ENCODE measurements at regions not wholly inside any gene's neighbourhood (a gene's known extent, or its start where the extent isn't known, plus 50 kb on each side); places are given as distances from the start of the nearest gene placed in this dataset.

DNA sequence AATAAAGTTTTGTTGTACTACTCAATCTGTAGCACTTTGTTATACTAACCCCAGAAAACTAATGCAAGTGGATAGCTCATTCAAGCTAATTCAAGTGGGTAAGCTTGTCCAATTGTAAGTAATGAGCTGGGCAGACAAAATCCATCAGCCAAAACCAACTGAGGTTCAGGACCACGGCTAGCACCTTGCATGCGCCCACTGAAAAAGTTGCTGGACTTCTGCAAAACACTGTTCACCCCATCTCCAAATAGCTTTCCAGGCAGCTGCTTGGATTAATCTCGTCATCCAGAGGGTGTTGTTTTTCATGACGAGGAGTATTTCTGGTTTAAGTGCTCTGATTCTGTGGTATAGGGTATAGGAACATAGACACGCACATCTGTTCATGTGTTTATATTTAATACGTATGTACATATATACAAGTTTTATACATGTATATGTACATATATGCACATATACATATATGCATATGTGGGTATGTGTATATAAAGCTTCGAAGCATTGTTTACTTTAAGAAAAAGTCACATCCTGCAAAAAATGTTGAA, 307.5 kb downstream of the GALR1 start:
- no peaks in the 10 kb centered on the region for H3K4me1 ChIP-seq
- DNase-seq: no peak
- no peak overlapping the region for H3K27ac ChIP-seq
- intact Hi-C loops (cut with DNase I; ENCODE audit: low total_unique reads): no loop called here
- TF ChIP-seq CTCF (IDR thresholded peaks at IDR 0.05): no peak
- no peaks in the 10 kb centered on the region for H3K36me3 ChIP-seq
- no peaks in the 10 kb centered on the region for H3K27me3 ChIP-seq
- no peaks in the 10 kb centered on the region for H3K9me3 ChIP-seq
- no peak overlapping the region for H3K4me3 ChIP-seq

DNA sequence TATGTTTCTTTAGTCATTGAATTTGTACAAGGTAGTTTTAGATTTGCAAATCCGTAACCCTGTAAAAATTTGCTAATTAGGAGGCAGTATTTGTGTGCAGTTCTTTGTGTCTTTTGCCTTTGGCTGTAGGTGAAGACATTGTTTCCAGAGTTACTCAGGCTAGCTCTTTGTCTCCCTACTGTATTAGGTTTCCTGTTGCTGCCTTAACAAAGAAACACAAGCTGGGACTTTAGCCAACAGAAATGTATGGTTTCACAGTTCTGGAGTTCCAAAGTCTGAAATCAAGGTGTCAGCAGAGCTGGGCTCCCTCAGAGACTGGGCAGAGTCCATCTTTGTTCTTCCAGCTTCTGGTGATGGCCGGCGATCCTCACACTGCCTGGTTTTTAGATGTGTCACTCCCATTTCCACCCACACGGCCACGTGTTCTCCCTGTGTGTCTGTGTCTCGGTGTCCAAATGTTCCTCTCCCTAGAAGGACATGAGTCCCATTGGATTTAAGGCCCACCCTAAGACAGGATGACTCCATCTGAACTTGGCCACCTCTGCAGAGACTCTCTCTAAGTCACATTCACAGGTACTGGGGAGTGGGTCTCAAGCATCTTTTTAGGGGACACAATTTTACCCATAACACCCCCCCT, 309.7 kb downstream of the GALR1 start:
- DNase-seq: no peak
- intact Hi-C loops (cut with DNase I; ENCODE audit: low total_unique reads): no loop called here
- no peaks in the 10 kb centered on the region for H3K27me3 ChIP-seq
- no peaks in the 10 kb centered on the region for H3K36me3 ChIP-seq
- no peak for TF ChIP-seq CTCF (IDR thresholded peaks at IDR 0.05)
- H3K27ac ChIP-seq: no peak overlapping the region
- no peaks in the 10 kb centered on the region for H3K4me1 ChIP-seq
- H3K9me3 ChIP-seq: no peaks in the 10 kb centered on the region
- no peak overlapping the region for H3K4me3 ChIP-seq

DNA sequence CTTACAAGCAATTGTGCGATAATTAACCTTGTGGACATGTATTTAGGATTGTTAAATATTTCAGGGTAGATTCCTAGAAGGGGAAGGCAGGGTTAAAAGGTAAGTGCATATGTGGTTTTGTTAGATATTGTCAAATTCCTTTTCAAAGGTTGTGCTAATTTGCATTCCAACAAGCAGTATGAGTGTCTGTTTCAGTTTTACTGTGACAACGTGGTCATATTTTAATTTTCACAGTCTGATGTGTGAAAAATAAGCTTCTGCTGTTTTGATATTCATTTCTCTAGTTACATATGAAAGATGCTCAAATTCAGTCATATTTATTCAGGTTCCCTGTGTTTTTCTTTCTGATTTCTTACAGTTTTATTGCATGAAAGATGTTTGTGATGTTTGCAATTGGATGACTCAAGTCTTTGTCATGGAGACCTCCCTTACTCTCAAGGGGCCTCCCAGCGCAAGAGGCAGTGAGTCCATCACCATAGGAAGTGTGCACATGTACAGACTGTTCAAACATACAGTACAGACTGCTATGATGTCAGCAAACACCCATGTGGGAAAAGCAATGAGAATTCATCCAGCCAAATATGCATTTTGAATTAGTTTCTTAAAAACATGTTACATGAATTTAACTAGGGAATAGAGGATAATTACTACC, 310.8 kb downstream of the GALR1 start:
- H3K4me1 ChIP-seq: no peaks in the 10 kb centered on the region
- no peaks in the 10 kb centered on the region for H3K9me3 ChIP-seq
- no peak for TF ChIP-seq CTCF (IDR thresholded peaks at IDR 0.05)
- H3K4me3 ChIP-seq: no peak overlapping the region
- H3K27me3 ChIP-seq: no peaks in the 10 kb centered on the region
- no peak overlapping the region for H3K27ac ChIP-seq
- intact Hi-C loops (cut with DNase I; ENCODE audit: low total_unique reads): no loop called here
- H3K36me3 ChIP-seq: no peaks in the 10 kb centered on the region
- no peak for DNase-seq

DNA sequence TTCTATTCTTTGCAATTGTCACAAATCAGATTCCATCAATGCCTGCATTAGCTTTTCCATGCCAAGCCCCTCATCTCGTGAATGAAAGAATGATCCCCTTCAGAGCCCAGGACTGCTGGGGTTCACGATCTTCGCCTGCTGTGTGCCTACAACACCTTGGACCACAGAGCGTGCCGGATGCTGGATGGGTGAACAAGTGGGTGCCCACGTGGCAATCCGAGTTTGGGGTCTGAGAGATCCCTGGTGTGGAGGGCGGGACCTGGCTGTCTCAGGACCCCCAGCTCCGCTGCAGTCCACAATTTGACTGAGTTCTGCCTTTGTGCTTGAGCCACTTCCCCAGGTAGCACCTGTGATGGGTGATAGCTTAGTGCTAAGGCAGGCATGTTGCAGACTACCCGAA, 317.0 kb downstream of the GALR1 start:
- Histone ChIP-seq H3K27me3 (no peaks in the 10 kb centered on the region), H3K4me1 (no peaks in the 10 kb centered on the region), H3K9me3 (no peaks in the 10 kb centered on the region), H3K4me3 (no peak overlapping the region), H3K27ac (no peak overlapping the region), H3K36me3 (no peaks in the 10 kb centered on the region)
- no peak for DNase-seq
- intact Hi-C loops (cut with DNase I; ENCODE audit: low total_unique reads): no loop called here
- TF ChIP-seq CTCF (IDR thresholded peaks at IDR 0.05): no peak

DNA sequence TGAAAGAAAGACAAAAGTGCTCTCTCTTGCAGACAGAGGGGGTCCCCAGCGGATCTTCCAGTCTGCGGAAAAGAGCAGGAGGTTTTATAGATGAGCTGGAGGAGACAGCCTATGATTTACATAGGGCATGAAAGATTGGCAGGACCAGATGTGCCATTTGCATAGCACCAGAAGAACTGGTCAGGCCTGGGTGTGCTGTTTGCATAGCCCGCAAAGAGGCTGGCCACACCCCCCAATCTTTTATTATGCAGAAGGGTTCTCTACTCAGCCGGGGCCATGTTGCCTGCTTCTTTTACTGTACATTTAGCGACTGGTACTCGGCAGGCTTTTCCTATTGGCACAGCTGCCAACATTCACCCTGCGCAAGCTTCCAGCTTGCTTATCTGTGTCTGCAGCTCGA, 317.6 kb downstream of the GALR1 start:
- no peak for TF ChIP-seq CTCF (IDR thresholded peaks at IDR 0.05)
- Histone ChIP-seq H3K4me3 (no peak overlapping the region), H3K9me3 (no peaks in the 10 kb centered on the region), H3K27me3 (no peaks in the 10 kb centered on the region), H3K4me1 (no peaks in the 10 kb centered on the region), H3K27ac (no peak overlapping the region), H3K36me3 (no peaks in the 10 kb centered on the region)
- no peak for DNase-seq
- intact Hi-C loops (cut with DNase I; ENCODE audit: low total_unique reads): no loop called here
